MCF 10A (cell line): ENCODE measurements at regions not wholly inside any gene's neighbourhood (a gene's known extent, or its start where the extent isn't known, plus 50 kb on each side); places are given as distances from the start of the nearest gene placed in this dataset.
A peak's percentile ranks its signal among the peaks of the same experiment; 100 is the strongest.

ENCODE experiments used
- BruUV-seq: library from RNA; stranded (reverse); fragments of 400-500 nt; replicated peaks from 2 replicates; lab custom pipeline; 2021; lab: Mats Ljungman, UMichigan
- CTCF ChIA-PET: fragments of 300-600 bp; sonication (Branson Sonifier 250); formaldehyde crosslinking; extraction: SDS; loops from one replicate; lab custom pipeline; 2021; ENCODE audit warnings: antibody characterized with exemption, inconsistent platforms; lab: Yijun Ruan, JAX
- POLR2A ChIA-PET: fragments of 300-600, 350-650 bp; sonication (Branson Sonifier 250); formaldehyde crosslinking; extraction: SDS; loops from one replicate; lab custom pipeline; 2020; ENCODE audit warnings: antibody characterized with exemption, inconsistent platforms; lab: Yijun Ruan, JAX
- DNase-seq: peaks from one replicate; pipeline ENCODE4 v3.0.0-alpha.2; 2018; ENCODE audit not compliant: unreplicated experiment
- H3K27ac Mint-ChIP-seq: one replicate; pipeline ENCODE4 v1.8.0; 2022; ENCODE audit warnings: mild to moderate bottlenecking, low read depth, mixed read lengths; ENCODE audit not compliant: unreplicated experiment
- H3K27me3 Mint-ChIP-seq: one replicate; pipeline ENCODE4 v1.8.0; 2022; ENCODE audit warnings: mixed read lengths; ENCODE audit not compliant: insufficient read depth, unreplicated experiment
- H3K36me3 Mint-ChIP-seq: one replicate; pipeline ENCODE4 v1.8.0; 2022; ENCODE audit warnings: mild to moderate bottlenecking, moderate library complexity, mixed read lengths; ENCODE audit not compliant: insufficient read depth, unreplicated experiment
- H3K4me1 Mint-ChIP-seq: one replicate; pipeline ENCODE4 v1.8.0; 2022; ENCODE audit warnings: mixed read lengths; ENCODE audit not compliant: insufficient read depth, unreplicated experiment
- H3K4me3 Mint-ChIP-seq: one replicate; pipeline ENCODE4 v1.8.0; 2022; ENCODE audit warnings: mild to moderate bottlenecking, moderate library complexity, mixed read lengths; ENCODE audit not compliant: unreplicated experiment
- H3K9me3 Mint-ChIP-seq: one replicate; pipeline ENCODE4 v1.8.0; 2022; ENCODE audit warnings: mixed read lengths; ENCODE audit not compliant: unreplicated experiment
- intact Hi-C: fragments of 100-400 bp; cut with micrococcal nuclease; formaldehyde crosslinking; loops from 2 replicates; pipeline ENCODE4 v1.14.1; 2022
- TF ChIP-seq, protein P1 (sequence below): fragments of 200-600 bp; IDR thresholded peaks from one replicate; pipeline ENCODE4 v1.8.0; 2022; ENCODE audit warnings: antibody characterized with exemption, mild to moderate bottlenecking; ENCODE audit not compliant: unreplicated experiment

DNA sequence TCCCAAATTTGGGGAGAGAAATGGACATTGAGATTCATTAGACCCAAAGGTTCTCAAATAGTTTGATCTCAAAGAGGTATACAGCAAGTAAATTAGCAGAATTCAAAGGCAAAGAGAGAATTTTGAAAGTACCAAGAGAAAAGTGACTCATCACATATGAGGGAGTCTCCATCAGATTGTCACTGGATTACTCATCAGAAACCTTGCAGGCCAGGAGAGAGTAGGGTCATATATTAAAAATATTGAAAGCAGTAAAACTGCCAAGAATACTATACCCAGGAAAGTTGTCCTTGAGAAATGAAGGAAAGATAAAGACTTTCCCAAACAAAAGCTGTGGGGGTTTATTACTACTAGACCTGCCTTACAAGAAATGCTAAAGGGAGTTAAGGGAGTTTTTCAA is 140.6 kb downstream of the TMEM168 start:
- POLR2A ChIA-PET = no interaction called here
- H3K4me1 Mint-ChIP-seq = peaks cover 1% of the 10 kb centered on the region
- TF ChIP-seq, protein P1, sequence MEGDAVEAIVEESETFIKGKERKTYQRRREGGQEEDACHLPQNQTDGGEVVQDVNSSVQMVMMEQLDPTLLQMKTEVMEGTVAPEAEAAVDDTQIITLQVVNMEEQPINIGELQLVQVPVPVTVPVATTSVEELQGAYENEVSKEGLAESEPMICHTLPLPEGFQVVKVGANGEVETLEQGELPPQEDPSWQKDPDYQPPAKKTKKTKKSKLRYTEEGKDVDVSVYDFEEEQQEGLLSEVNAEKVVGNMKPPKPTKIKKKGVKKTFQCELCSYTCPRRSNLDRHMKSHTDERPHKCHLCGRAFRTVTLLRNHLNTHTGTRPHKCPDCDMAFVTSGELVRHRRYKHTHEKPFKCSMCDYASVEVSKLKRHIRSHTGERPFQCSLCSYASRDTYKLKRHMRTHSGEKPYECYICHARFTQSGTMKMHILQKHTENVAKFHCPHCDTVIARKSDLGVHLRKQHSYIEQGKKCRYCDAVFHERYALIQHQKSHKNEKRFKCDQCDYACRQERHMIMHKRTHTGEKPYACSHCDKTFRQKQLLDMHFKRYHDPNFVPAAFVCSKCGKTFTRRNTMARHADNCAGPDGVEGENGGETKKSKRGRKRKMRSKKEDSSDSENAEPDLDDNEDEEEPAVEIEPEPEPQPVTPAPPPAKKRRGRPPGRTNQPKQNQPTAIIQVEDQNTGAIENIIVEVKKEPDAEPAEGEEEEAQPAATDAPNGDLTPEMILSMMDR = no peak
- peak overlapping the region; percentile 50 for H3K27ac Mint-ChIP-seq
- no peaks in the 10 kb centered on the region for H3K36me3 Mint-ChIP-seq
- H3K27me3 Mint-ChIP-seq = no peaks in the 10 kb centered on the region
- intact Hi-C loops = no loop called here
- CTCF ChIA-PET = no interaction called here
- BruUV-seq = no TSS peak
- DNase-seq = peak; percentile 49
- H3K4me3 Mint-ChIP-seq = no peak overlapping the region
- peaks cover 30% of the 10 kb centered on the region for H3K9me3 Mint-ChIP-seq

DNA sequence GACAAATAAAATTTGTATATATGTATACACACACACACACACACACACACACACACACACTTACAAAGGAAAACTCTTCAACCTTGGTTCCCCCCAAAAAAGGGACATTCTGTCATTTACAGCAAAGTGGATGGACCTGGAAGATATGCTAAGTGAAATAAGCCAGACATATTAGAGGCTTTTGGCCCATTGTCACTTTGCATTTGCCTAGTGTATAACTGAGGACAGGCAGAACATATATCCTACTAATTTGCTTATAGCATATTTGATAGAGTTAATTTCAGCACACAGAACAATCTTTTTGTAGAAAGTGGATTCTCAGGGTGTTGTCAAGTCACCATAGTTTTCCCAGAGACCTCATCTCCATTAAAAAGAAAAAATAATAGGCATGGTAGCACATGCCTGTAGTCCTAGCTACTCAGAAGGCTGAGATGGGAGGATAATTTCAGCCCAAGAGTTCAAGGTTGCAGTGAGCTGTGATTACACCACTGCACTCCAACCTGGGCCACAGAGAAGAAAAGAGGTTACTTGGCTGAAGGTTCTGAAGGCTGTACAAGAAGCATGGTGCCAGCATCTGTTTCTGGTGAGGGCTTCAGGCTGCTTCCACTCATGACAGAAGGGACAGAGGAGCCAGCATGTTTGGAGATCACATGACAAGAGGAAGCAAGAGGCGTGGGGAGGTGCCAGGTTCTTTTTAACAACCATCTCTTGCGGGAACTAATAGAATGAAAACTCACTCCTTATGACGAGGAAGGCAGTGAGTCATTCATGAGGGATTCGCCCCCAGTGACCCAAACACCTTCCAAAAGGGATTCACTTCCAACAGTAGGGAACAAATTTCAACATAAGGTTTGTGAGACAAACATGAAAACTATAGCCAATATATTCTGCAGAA is 135.6 kb downstream of the TMEM168 start:
- H3K27me3 Mint-ChIP-seq = no peaks in the 10 kb centered on the region
- no TSS peak for BruUV-seq
- intact Hi-C loops = no loop called here

DNA sequence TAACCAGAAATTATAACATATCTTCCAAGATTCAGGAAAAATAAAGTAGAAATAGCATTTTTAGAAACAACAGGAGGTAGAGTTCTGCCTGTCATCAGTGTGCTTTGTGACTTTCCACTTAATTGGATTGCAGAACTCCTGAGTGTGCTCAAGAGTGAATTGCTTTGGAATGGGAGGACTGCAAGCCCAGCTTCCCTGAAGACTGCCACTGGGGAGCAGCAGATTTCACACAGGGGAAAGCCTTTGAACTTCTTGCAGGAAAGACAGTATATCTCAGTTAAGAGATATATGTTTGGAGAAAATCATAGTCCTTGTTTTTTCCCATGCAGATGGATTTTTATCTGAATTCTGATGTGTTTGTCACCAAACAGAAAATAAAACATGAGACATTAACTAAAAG is 124.5 kb downstream of the TMEM168 start:
- POLR2A ChIA-PET = interaction anchor here (0.7 kb wide), 1 partner anchor 1064 kb away, joined by 3 read pairs; no protein-coding TSS in a partner anchor
- BruUV-seq = no TSS peak
- Mint-ChIP-seq H3K4me3 (no peak overlapping the region), H3K36me3 (no peaks in the 10 kb centered on the region), H3K4me1 (no peaks in the 10 kb centered on the region), H3K27ac (no peak overlapping the region), H3K9me3 (no peaks in the 10 kb centered on the region), H3K27me3 (no peaks in the 10 kb centered on the region)
- intact Hi-C loops = no loop called here
- peak; percentile 18 for DNase-seq
- TF ChIP-seq, protein P1 = no peak
- CTCF ChIA-PET = interaction anchor here (0.6 to 1.1 kb wide), 4 partner anchors 13 to 170 kb away, joined by 3 read pairs; no protein-coding TSS in a partner anchor

More for the DNA sequence above, 135.6 kb downstream of the TMEM168 start:
- ChIA-PET CTCF (interaction anchor here (0.6 kb wide), 1 partner anchor 32 kb away, joined by 3 read pairs; no protein-coding TSS in a partner anchor), POLR2A (no interaction called here)
- Mint-ChIP-seq H3K27ac (no peak overlapping the region), H3K36me3 (no peaks in the 10 kb centered on the region), H3K9me3 (peaks cover 23% of the 10 kb centered on the region), H3K4me1 (peaks cover 13% of the 10 kb centered on the region), H3K4me3 (no peak overlapping the region)
- DNase-seq = peak; percentile 83
- TF ChIP-seq, protein P1 = no peak

DNA sequence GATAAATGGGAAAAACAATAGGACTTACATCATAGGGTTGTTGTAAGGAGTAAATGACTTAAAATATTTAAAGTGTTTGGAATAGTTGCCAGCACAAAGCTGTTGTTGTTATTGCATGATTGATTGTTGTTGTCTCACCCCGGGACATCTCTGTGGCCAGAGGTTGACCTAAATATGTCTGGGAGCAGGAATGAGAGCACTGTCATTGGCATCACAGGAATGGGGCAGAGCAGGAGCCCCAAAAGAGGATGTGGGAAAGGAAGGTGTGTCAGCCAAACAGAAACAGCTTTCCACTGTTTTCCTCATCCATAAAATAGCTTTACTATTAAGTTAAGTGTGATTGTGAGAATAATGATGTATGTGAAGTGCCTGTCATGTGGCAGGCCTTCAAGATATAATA is 121.6 kb downstream of the TMEM168 start:
- no peak for DNase-seq
- Mint-ChIP-seq H3K27ac (no peak overlapping the region), H3K27me3 (no peaks in the 10 kb centered on the region), H3K9me3 (no peaks in the 10 kb centered on the region), H3K4me3 (no peak overlapping the region), H3K36me3 (no peaks in the 10 kb centered on the region), H3K4me1 (no peaks in the 10 kb centered on the region)
- BruUV-seq = no TSS peak
- ChIA-PET POLR2A (no interaction called here), CTCF (interaction anchor here (0.6 to 1.7 kb wide), 3 partner anchors 70 to 816 kb away, joined by 3 to 7 read pairs (median 3); no protein-coding TSS in a partner anchor)
- TF ChIP-seq, protein P1 = no peak
- intact Hi-C loops = no loop called here
